ENCODE measurements at regions not wholly inside any gene's neighbourhood (a gene's known extent, or its start where the extent isn't known, plus 50 kb on each side); places are given as distances from the start of the nearest gene placed in this dataset.

- TF ChIP-seq CTCF (IDR thresholded peaks at IDR 0.05) (no peak), POLR2A (IDR thresholded peaks at IDR 0.05) (no peak), POLR2AphosphoS5 (IDR thresholded peaks at IDR 0.05) (no peak), EP300 (IDR thresholded peaks at IDR 0.05) (no peak)
Observed at GRCh38 chr9:103988821-103989220, 105.3 kb upstream of the SMC2 start.

All from stomach (tissue), 4 donors.